ENCODE measurements at regions not wholly inside any gene's neighbourhood (a gene's known extent, or its start where the extent isn't known, plus 50 kb on each side); places are given as distances from the start of the nearest gene placed in this dataset.

GRCh38 chr11:134483857-134484256 is 71.8 kb upstream of the B3GAT1 start:
- no peak overlapping the region for H3K23ac ChIP-seq (ENCODE audit: insufficient read length)
- FAIRE-seq = no peak

More at GRCh38 chr11:134483857-134484256, 71.8 kb upstream of the B3GAT1 start:
- no peaks in the 10 kb centered on the region for H3K36me3 ChIP-seq (ENCODE audit: control insufficient read depth in 2 of 4, insufficient read depth in 4 of 4, low read length in 3 of 4)
- no peak overlapping the region for H2BK120ac ChIP-seq (replicated peaks; ENCODE audit: low read depth, low read length)
- no peak overlapping the region for H2BK20ac ChIP-seq (ENCODE audit: low read length)
- no peak overlapping the region for H4K91ac ChIP-seq (replicated peaks; ENCODE audit: insufficient read length, low read length)
- H3K4me2 ChIP-seq (ENCODE audit: insufficient read depth in 1 of 2, low read depth in 2 of 2, low read length in 2 of 2) = no peak overlapping the region
- H3K4ac ChIP-seq (replicated peaks; ENCODE audit: insufficient read length, low read depth, low read length) = no peak overlapping the region
- H4K5ac ChIP-seq (ENCODE audit: insufficient read length, low read depth, low read length) = no peak overlapping the region
- no peak overlapping the region for H3K14ac ChIP-seq (ENCODE audit: insufficient read length)
- no peak overlapping the region for H4K8ac ChIP-seq (ENCODE audit: extremely low read depth, insufficient read depth, low read length)
- H2BK5ac ChIP-seq (ENCODE audit: low read depth, low read length) = no peak overlapping the region
- no peak overlapping the region for H2BK15ac ChIP-seq (ENCODE audit: low read length)
- no peak overlapping the region for H3K27ac ChIP-seq (ENCODE audit: low read depth, low read length)
- no peak overlapping the region for H3K56ac ChIP-seq (replicated peaks; ENCODE audit: insufficient read length, low read depth, low read length)
- no peak overlapping the region for H3K18ac ChIP-seq (ENCODE audit: extremely low read depth, low read length)
- no peak overlapping the region for H2AK5ac ChIP-seq (ENCODE audit: low read depth, low read length)
- H3K9ac ChIP-seq (replicated peaks in 1 of 4; ENCODE audit: extremely low read depth in 1 of 4, low read depth in 3 of 4, low read length in 3 of 4) = no peak overlapping the region
- TF ChIP-seq SUZ12 (IDR thresholded peaks at IDR 0.05; ENCODE audit: low read length) (no peak), TAF1 (IDR thresholded peaks at IDR 0.05; ENCODE audit: low read depth, low read length) (no peak), KDM4A (IDR thresholded peaks at IDR 0.05; ENCODE audit: low read depth, low read length, severe bottlenecking) (no peak)
- no peaks in the 10 kb centered on the region for H3K23me2 ChIP-seq (ENCODE audit: low read depth, low read length)
- H3K4me3 ChIP-seq (ENCODE audit: extremely low read depth in 1 of 4, insufficient read depth in 2 of 4, low read depth in 3 of 4, low read length in 4 of 4) = no peak overlapping the region
- H3K4me1 ChIP-seq (replicated peaks in 1 of 4; ENCODE audit: control insufficient read depth in 3 of 4, insufficient read depth in 4 of 4, low read length in 3 of 4) = peaks cover 0 to 6% (median 2%) of the 10 kb centered on the region in 4 experiments; a peak in 1 of 7 replicates
- no peaks in the 10 kb centered on the region for H4K20me1 ChIP-seq (replicated peaks in 1 of 2; ENCODE audit: control insufficient read depth in 1 of 2, insufficient read depth in 2 of 2, low read length in 2 of 2)
- no peak overlapping the region for H2AFZ ChIP-seq (ENCODE audit: low read length)
- POLR2A ChIA-PET (ENCODE audit: partially characterized antibody) = interaction anchor here (0.8 kb wide), 1 partner anchor 9 kb away, joined by 3 read pairs; no protein-coding TSS in a partner anchor
- no peaks in the 10 kb centered on the region for H3K27me3 ChIP-seq (replicated peaks in 1 of 4; ENCODE audit: control insufficient read depth in 3 of 4, extremely low read depth in 1 of 4, insufficient read depth in 3 of 4, low read length in 3 of 4)
- H2BK12ac ChIP-seq (ENCODE audit: low read depth, low read length) = no peak overlapping the region
- no peak for DNase-seq (ENCODE audit: low read depth in 1 of 2, low spot score in 2 of 2)
- 87% methylated on average over 4 of the region's 4 CpGs; no CpG with 5 or more reads in 1 of the 2 experiments for WGBS, 2 experiments (ENCODE audit: extremely low coverage in 1 of 2, insufficient coverage in 1 of 2, insufficient read length in 1 of 2, insufficient replicate concordance in 2 of 2, low coverage in 1 of 2, low lambda C conversion rate in 2 of 2, missing lambda C conversion rate in 1 of 2)
- no peaks in the 10 kb centered on the region for H3K9me3 ChIP-seq (ENCODE audit: insufficient read depth in 2 of 2, low read depth in 1 of 2, low read length in 1 of 2)
- no peaks in the 10 kb centered on the region for H3K79me2 ChIP-seq (ENCODE audit: control insufficient read depth in 1 of 2, insufficient read depth in 2 of 2, low read length in 2 of 2)
- no peaks in the 10 kb centered on the region for H3K79me1 ChIP-seq (ENCODE audit: low read depth, low read length)
- CTCF ChIA-PET (ENCODE audit: partially characterized antibody) = interaction anchor here (0.8 to 1.6 kb wide), 5 partner anchors 8 to 335 kb away, joined by 3 to 4 read pairs (median 3); no protein-coding TSS in a partner anchor
